ENCODE measurements at regions not wholly inside any gene's neighbourhood (a gene's known extent, or its start where the extent isn't known, plus 50 kb on each side); places are given as distances from the start of the nearest gene placed in this dataset.
A peak's percentile ranks its signal among the peaks of the same experiment; 100 is the strongest.

DNA sequence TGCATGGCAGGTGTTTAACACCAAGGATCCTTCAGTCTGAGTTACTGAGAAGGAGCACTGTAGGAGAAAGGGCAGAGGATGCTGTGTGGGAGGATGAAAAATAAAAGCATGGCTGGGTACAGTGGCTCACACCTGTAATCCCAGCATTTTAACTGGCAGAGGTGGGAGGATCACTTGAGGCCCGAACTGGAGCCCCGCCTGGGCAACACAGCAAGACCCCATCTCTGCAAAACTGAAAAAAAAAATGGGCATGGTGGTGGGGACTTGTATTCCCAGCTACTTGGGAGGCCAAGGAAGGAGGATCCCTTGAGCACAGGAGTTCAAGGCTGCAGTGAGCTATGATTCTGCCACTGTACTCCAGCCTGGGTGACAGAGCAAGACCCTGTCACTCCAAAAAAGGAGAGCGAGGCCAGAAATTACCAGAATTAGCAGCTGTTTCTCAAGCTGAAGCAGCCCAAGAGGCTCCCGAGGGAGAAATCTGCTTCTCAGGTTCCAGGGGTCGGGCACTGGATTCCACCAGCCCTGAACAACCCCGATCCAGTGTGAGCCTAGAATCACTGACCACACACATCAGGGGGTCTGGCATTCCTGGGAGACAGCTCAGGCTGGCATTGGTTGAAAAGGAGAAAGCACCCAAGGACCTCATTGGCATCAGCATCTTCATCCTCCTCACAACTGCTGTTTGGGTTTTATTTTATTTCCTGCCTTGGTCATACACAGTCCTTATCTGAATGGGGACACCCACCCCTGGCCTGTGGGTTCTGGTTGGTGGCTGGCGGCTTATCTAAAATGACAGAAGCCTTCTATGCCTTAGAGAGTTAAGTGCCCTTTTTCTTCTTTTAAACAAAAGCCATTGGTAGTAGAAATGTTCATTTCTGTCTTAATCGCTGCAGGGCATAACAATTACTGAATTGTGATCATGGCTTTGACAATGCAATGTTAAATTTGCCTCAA lies 66.3 kb upstream of the TRIM2 start:
- no peak for DNase-seq (ENCODE audit: low spot score)

DNA sequence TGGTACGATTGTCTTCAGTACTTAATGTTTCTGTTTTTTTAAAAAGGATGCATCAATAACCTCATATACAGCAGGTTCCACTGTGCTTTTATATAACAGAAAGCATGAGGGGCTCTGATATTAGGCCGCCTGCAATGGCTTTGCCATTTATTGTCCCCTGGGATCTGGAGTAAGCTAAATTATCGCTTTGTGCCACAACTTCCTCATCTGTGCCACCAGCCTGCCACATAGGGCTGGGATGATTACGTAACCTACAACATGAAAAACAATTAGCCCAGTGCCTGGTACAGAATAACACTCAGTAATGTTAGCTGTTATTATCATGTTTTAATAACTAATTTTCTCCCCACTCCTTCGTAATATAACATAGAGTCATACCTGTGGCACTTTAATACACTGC lies 65.5 kb upstream of the TRIM2 start:
- DNase-seq (ENCODE audit: low spot score) = no peak

DNA sequence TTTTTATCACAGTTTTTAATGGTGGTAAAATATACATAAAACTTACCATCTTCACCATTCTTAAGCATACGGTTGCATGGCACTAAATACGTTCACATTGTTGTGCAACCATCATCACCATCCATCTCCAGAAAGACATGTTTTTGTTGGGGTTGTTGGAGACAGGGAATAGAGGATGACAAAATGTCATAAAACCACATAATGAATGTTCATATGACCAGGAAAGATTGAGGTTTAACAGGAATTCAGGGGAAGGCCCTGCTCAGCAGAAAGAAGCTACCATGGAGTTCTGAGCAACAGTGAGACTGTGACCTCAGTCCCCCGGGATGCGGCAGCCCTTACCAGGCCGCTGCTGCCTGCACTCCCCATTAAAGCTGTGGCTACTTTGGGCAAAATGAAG lies 63.9 kb upstream of the TRIM2 start:
- no peak for DNase-seq (ENCODE audit: low spot score)

DNA sequence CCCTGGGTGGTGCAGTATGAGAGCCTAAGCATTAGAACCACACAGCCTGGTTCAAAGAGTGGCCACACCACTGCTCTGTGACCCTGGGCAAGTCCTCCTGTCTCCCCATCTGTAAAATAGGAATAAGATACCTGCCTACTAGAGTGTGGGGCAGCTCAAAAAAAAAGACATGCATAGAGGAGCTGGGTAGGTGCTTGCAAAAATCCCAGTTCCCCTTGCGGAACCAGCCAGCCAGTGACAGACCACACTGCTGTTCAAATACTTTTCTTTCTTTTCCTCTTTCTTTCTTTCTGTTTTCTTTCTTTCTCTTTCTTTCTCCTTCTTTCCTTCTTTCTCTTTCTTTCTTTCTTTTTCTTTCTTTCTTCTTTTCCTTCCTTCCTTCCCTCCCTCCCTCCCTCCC lies 63.0 kb upstream of the TRIM2 start:
- DNase-seq (ENCODE audit: low spot score) = no peak

DNA sequence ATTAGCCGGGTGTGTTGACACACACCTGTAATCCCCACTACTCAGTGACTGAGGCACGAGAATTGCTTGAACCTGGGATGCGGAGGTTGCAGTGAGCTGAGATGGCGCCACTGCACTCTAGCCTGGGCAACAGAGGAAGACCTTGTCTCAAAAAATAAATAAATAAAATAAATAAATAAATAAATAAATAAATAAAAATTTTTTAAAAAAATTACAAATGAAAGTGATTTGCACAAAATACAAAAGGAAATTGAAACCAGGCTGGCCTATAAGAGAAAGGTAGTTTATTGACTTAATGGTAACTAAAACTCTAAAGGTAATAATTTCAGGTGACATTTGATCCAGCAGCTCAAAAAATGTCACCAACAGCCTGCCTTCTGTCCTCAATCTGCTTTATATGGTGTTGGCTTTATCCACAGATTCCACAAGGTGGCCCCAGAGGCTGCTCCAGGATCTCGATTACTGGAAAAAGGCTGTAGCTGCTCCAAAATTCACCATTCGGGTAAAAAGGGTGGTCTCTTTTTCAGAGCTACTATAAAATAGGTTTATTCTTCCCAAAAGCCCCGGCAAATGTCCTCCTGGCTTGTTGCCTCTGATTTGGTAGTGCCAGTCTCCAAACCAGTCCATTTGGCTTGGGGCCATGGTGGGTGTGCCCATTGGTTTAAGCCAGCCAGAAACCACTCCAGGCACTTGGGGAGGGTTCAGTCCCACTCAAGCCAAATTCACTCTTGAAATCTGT lies 61.4 kb upstream of the TRIM2 start:
- peak; percentile 79 for DNase-seq (ENCODE audit: low spot score)

DNA sequence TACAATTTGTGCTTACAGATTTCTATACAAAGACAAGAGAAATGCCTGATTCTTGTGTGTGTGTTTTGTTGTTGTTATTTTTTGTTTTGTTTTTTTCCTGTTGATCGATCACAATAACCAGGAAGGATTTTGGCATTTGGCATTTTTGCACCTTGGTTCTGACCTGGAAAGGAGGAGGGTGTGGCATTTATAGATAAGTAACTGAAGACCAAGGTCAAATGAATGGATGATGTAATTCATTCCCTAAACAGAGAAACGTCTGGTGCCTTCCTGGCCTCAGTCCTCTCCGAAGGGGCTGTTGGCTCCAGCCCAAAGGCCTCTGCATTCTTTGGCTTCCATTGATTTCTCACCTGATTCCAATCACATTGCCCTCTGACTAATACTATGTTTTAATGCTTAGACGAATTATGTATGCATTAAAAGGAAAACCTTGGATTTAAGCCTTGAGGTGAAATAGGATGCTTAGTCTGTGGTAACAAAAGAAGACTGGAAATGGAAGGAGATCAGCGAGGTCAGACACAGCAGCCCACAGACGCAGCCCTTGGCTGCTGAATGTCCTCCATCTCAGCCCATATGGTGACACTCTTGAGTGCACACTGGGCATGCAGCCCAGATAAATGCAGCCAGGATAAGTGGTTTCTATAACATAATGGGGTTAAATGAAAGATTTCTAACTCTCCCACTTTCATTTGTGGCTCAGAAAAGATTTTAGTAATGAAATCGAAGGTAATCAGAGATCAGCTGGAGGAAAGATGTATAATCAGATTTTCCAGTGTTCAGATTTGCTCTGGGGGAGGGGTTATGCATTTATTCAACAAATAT lies 60.5 kb upstream of the TRIM2 start:
- no peak for DNase-seq (ENCODE audit: low spot score)

DNA sequence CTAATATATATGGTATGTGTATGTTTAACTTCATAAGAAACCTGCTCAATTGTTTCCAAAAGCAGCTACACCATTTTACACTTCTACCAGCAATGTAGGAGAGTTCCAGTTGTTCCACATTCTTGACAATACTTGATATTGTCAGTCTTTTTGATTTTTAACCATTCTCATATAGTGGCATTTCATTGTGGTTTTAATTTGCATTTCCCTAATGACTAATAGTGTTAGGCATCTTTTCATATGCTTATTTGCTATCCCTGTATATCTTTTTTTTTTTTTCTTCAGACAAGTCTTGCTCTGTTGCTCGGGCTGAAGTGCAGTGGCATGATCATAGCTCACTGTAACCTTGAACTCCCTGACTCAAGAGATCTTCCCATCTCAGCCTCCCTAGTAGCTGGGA lies 58.2 kb upstream of the TRIM2 start:
- no peak for DNase-seq (ENCODE audit: low spot score)

DNA sequence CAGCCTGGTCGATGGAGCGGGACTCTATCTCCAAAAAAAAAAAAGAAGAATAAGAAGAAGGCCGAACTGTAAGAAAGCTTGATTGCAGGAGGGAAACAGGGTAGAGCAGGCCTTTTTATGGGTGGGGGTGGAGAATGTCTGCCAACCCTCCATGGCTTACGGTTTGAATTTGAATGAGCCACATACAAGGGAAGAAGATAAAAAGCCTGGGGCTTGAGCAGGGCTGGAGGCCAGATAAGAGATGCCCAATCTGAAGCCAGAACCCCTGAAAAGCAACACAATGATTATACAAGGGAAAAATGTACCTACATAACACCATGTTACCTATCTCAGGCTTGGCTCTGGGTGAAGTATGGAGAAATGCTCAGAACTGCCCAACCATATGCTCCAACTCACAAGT lies 57.3 kb upstream of the TRIM2 start:
- DNase-seq (ENCODE audit: low spot score) = no peak

DNA sequence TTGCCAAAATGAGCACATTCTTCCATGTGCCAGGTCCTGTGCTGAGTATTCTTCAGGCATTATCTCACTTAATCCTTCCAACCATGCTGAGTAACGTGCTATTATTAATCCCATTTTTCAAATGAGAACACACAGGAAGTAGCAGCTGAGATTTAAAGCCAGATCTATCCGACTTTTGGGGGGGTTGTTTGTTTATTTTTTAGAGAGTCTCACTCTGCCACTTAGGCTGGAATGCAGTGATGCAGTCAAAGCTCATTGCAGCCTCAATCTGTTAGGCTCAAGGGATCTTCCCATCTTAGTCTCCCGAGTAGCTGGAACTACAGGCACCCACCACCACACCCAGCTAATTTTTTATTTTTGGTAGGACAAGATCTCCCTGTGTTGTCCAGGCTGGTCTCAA lies 55.5 kb upstream of the TRIM2 start:
- DNase-seq (ENCODE audit: low spot score) = no peak

DNA sequence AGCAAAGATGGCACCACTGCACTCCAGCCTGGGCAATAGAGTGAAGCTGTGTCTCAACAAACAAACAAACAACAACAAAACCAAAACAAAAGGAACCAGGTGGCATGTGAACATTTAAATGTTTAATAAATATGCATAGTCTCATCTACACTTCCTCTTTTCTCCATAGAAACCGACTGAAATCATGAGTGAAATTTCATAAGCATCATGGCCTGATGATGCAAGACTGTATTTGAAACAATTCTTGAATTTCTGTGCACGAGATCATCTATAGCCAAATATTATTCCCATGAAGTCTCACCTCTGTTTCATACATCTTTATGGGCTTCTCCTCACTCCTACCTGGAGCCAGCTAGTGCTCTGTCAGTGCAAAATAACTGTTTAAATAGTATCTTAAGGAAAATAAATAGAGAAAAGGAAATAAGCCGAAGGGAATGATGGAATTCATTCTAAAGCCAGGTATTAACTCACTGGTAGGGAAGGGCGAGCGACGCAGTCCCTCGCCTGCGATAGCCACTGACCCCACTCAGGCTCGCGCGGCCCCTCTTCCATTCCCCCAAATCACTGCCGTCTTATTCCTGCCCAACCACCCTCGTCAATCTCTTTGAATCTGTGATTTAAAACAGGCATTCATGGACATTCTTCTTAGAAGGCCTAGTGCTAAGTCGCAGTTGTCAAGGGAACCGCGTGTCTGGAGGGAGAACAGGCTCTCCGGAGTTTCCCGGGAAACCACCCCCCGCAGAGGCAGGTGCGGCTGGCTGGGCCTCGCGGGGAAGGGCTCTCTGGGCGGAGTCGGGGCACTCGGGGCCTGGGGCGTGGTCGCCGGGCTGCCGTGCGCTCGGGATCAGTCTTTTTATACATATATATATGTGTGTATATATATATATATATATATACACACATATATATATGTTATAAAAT lies 52.4 kb upstream of the TRIM2 start:
- DNase-seq (ENCODE audit: low spot score) = peak; percentile 87

DNA sequence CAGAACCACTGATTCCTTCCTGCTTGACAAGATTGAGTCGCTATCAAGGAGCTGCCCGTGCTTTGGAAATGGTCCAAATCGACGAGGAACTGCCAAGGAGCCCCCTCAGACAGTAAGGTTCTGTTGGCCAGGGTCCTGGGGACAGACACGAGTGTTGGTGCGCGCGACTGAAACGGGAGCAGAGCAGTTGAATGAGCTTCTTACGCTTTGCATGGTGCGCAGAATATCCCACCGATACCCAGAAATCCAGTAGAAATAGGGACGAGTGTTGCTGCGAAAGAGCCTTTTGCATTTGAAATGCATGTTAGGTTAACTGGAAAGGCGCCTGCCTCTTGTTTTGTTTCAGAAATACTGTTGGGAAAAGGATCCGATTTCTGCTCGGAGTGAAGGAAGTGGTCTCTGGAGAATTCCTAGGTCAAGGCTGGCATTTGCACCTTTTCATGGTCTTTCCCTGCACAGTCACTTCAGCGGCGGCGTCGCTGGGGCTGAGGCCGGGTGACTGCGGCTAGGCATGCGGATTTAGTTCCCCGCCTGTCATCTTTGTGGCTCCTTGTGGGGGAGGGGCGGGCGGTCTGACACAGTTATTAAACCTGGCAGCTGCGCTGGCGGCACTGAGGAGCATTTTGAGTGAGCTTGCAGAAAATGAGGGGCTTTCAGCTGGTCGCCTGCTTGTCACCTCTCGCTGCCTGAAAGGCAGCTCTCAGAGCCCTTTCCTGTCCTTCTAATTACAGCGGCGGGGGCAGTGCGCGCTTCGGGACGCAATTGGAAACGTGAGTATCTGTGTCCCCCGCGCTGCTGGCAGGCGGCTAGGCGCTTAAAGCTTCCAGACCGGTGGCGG lies 51.5 kb upstream of the TRIM2 start:
- DNase-seq (ENCODE audit: low spot score) = no peak

DNA sequence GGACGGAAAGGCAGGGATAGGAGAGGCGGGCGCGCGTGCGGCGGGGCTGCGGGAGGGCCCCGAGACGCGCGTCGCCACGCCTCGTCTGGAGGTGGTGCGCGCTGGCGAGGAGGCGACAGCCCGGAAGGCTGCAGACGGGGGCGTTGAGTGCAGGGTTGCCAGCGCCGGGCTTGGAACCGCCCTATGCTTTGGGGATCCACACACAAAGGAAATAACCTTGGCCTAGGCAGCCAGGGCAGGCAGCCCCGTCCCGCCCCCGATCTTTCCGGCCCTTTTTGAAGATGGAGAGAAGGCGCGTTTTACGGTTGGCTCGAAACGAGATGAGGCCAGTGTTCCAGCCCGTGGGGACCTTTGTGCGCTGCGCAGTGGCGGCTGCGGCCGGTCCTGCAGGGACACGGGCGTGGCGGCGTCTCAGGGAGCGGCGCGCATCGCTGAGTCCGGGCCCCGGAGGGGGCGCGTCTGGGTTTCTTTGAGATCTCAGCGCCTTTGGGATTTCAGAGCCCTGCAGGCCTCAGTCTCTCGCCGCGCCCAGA lies 50.8 kb upstream of the TRIM2 start:
- peak; percentile 66 for DNase-seq (ENCODE audit: low spot score)

DNA sequence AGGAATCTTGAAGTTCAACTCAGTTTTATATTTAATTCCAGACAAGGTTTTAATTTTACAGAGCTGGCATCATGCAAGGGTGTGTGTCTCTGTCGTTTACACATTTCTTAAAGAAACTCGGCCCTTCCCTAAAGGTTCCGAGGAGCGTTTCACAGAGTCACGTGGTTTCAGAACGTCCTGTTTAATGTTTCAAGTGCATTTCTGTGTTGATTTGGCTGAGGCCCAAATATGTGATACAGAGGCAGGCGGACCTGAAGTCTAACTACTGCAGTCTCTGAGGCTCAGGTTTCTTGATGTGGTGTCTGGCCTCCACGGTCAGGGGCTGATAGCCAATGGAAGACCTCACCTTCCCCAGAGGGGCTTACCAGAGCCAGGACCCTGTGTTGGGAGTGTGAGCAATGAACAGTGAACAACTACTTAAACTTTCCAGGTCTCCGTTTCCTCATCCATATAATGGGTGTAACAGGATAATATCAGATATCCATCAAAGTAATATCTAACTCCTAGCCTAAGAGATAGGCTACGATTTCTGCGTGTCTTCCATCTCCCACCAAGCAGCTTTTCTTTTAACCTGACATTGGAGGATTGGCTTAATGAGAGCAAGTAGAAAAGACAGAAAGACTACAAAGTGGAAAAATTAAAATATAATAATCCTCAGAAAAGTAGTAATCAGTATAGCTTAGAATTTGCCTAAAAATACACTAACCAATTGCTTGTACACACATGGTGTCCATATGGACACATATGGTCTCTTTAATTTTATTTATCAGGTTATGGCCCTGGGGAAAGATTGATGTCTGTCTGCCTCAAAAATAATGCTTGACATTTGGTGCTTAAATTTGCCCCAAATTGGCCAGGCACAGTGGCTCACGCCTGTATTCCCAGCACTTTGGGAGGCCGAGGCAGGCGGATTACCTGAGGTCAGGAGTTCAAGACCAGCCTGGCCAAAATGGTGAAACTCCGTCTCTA lies 50.0 kb upstream of the TRIM2 start:
- no peak for DNase-seq (ENCODE audit: low spot score)
